PC-3 (cell line): ENCODE measurements at regions not wholly inside any gene's neighbourhood (a gene's known extent, or its start where the extent isn't known, plus 50 kb on each side); places are given as distances from the start of the nearest gene placed in this dataset.
A peak's percentile ranks its signal among the peaks of the same experiment; 100 is the strongest.
"Not testable (repeated sequence)": the region's sequence is repeated elsewhere in the genome, so short reads cannot be mapped to it uniquely, and the experiment has no call there.

Source experiments
- ATAC-seq: fragments of 200-7000 bp; cut with Tn5 transposase; 2 replicates; pipeline ENCODE4 v1.9.1; 2020; ENCODE audit warnings: mild to moderate bottlenecking, moderate library complexity
- BruUV-seq: library from RNA; stranded (reverse); fragments of 400-500 nt; replicated peaks from 2 replicates; lab custom pipeline; 2021; lab: Mats Ljungman, UMichigan
- CTCF ChIA-PET: fragments of 300-600 bp; sonication (Branson Sonifier 250); formaldehyde crosslinking; loops from one replicate; lab custom pipeline; 2022; ENCODE audit warnings: antibody characterized with exemption; lab: Charles Lee
- POLR2A ChIA-PET: fragments of 300-600 bp; sonication (Branson Sonifier 250); formaldehyde crosslinking; loops from one replicate; lab custom pipeline; 2022; ENCODE audit warnings: antibody characterized with exemption; ENCODE audit not compliant: unreplicated experiment; lab: Charles Lee
- DNase-seq: peaks from one replicate; pipeline ENCODE4 v3.0.0-alpha.2; 2015
- H2AFZ ChIP-seq: fragments of 300-600 bp; sonication (generic); 2 replicates; pipeline ENCODE4 v1.6.0; 2016; ENCODE audit warnings: antibody characterized with exemption, low read length
- H3F3A ChIP-seq: fragments of 300-600 bp; sonication (generic); one replicate; pipeline ENCODE4 v1.6.0; 2017; ENCODE audit warnings: antibody characterized with exemption, low read length, control low read depth, mild to moderate bottlenecking; ENCODE audit not compliant: unreplicated experiment
- H3K27ac ChIP-seq: fragments of 300-600 bp; sonication (generic); 2 replicates; pipeline ENCODE4 v1.5.1; 2016; ENCODE audit warnings: mild to moderate bottlenecking, low read length
- H3K27me3 ChIP-seq: fragments of 300-600 bp; sonication (generic); 2 replicates; pipeline ENCODE4 v1.6.1; 2016; ENCODE audit warnings: low read length, mixed read lengths
- H3K36me3 ChIP-seq: fragments of 300-600 bp; sonication (generic); 2 replicates; pipeline ENCODE4 v1.6.1; 2016; ENCODE audit warnings: low read depth, mixed run types, low read length, mixed read lengths
- H3K4me1 ChIP-seq: fragments of 300-600 bp; sonication (generic); 2 replicates; pipeline ENCODE4 v1.5.1; 2016; ENCODE audit warnings: low read length; ENCODE audit not compliant: insufficient read depth
- H3K4me2 ChIP-seq: fragments of 300-600 bp; sonication (generic); 2 replicates; pipeline ENCODE4 v1.6.0; 2016; ENCODE audit warnings: low read length
- H3K4me3 ChIP-seq: fragments of 300-600 bp; sonication (generic); 2 replicates; pipeline ENCODE4 v1.5.1; 2016; ENCODE audit warnings: mild to moderate bottlenecking, low read length, mixed read lengths
- H3K79me2 ChIP-seq: fragments of 300-600 bp; sonication (generic); 2 replicates; pipeline ENCODE4 v1.6.1; 2017; ENCODE audit warnings: low read length, mixed read lengths
- H3K9ac ChIP-seq: fragments of 300-600 bp; sonication (generic); 2 replicates; pipeline ENCODE4 v1.6.0; 2016; ENCODE audit warnings: mild to moderate bottlenecking, low read length
- H3K9me2 ChIP-seq: fragments of 300-600 bp; sonication (generic); replicated peaks from 2 replicates; pipeline ENCODE4 v1.6.1; 2016; ENCODE audit warnings: mixed run types, low read length, mixed read lengths
- H3K9me3 ChIP-seq: fragments of 300-600 bp; sonication (generic); 2 replicates; pipeline ENCODE4 v1.6.1; 2016; ENCODE audit warnings: low read length, mixed read lengths
- H4K20me1 ChIP-seq: fragments of 300-600 bp; sonication (generic); 2 replicates; pipeline ENCODE4 v1.6.1; 2016; ENCODE audit warnings: low read length, mixed read lengths
- intact Hi-C: fragments of 100-400 bp; cut with micrococcal nuclease; formaldehyde crosslinking; loops from 2 replicates; pipeline ENCODE4 v1.9.0; 2023

- not testable (repeated sequence) for H4K20me1 ChIP-seq
Observed at GRCh38 chr9:42534325-42534983, 351.0 kb downstream of the SPATA31A6 start.

GRCh38 chr9:42534984-42535325 is 351.5 kb downstream of the SPATA31A6 start:
- POLR2A ChIA-PET, H3K79me2 ChIP-seq, H4K20me1 ChIP-seq, intact Hi-C loops, H3K9me3 ChIP-seq, H3K9me2 ChIP-seq, H3K4me1 ChIP-seq, H3K27ac ChIP-seq, H3K4me3 ChIP-seq, CTCF ChIA-PET, BruUV-seq, H3F3A ChIP-seq, H3K9ac ChIP-seq, ATAC-seq, H3K36me3 ChIP-seq, H3K27me3 ChIP-seq, H3K4me2 ChIP-seq, H2AFZ ChIP-seq: not testable (repeated sequence)
- peak; percentile 1 for DNase-seq

More at GRCh38 chr9:42534325-42534983, 351.0 kb downstream of the SPATA31A6 start:
- H3K27ac ChIP-seq, H3K4me1 ChIP-seq, H3K4me3 ChIP-seq, H3K9ac ChIP-seq, H3K36me3 ChIP-seq, BruUV-seq, H3K27me3 ChIP-seq, H3K9me3 ChIP-seq, H3K4me2 ChIP-seq, intact Hi-C loops, H3F3A ChIP-seq, POLR2A ChIA-PET, ATAC-seq, H3K9me2 ChIP-seq, H3K79me2 ChIP-seq, H2AFZ ChIP-seq, CTCF ChIA-PET: not testable (repeated sequence)
- DNase-seq, result peak; percentile 0

DNA sequence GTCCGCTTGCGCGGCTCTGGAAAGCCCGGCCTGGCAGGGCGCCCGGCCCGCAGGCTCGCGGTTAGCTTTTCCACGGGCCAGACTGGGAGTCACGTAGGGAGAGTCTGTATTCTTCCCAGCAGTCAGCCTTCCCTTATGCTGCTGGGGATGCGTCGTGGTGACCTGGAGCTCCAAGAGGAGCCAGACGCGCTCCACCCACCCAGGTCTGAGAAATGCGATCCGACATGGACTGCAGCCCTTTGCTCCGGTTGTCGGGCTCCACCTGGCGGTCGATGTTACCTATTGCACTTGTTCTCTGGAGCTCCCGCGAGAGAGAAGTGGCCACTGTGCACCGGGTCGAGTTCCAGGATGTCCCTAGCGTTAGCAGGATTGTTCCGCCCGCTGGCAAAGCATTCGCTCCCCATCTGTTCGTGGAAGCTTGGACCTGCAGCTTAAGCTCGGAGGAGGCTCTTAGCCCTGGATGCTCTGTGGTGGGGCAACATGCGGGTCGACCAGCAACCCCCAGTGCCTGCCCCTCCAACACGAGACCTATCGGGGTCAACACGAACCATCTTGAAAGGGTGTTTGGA is 367.4 kb downstream of the SPATA31A6 start:
- H2AFZ ChIP-seq, H3F3A ChIP-seq, H3K9me3 ChIP-seq, H3K4me1 ChIP-seq, H3K27ac ChIP-seq, H3K27me3 ChIP-seq, DNase-seq, H3K4me3 ChIP-seq, H3K36me3 ChIP-seq, H3K9me2 ChIP-seq, intact Hi-C loops, H4K20me1 ChIP-seq, H3K9ac ChIP-seq, H3K4me2 ChIP-seq, H3K79me2 ChIP-seq, BruUV-seq, POLR2A ChIA-PET, CTCF ChIA-PET: not testable (repeated sequence)
- ATAC-seq, result peak; percentile 87

- BruUV-seq, intact Hi-C loops, ATAC-seq: not testable (repeated sequence)
Observed at GRCh38 chr9:42568530-42568929, 385.1 kb downstream of the SPATA31A6 start.

GRCh38 chr9:42568942-42569556 is 385.6 kb downstream of the SPATA31A6 start:
- H3K9me2 ChIP-seq, POLR2A ChIA-PET, H3K27me3 ChIP-seq, BruUV-seq, DNase-seq, H3K4me2 ChIP-seq, H3K9me3 ChIP-seq, H3K79me2 ChIP-seq, H3K4me1 ChIP-seq, CTCF ChIA-PET, ATAC-seq, intact Hi-C loops, H4K20me1 ChIP-seq, H3K9ac ChIP-seq, H3K27ac ChIP-seq, H2AFZ ChIP-seq, H3F3A ChIP-seq, H3K36me3 ChIP-seq, H3K4me3 ChIP-seq: not testable (repeated sequence)

More at GRCh38 chr9:42568530-42568929, 385.1 kb downstream of the SPATA31A6 start:
- H3K9ac ChIP-seq, H3K79me2 ChIP-seq, H3K4me1 ChIP-seq, H2AFZ ChIP-seq, H3K27ac ChIP-seq, POLR2A ChIA-PET, H3K9me3 ChIP-seq, H4K20me1 ChIP-seq, H3K36me3 ChIP-seq, H3K4me2 ChIP-seq, H3K4me3 ChIP-seq, H3K27me3 ChIP-seq, DNase-seq, CTCF ChIA-PET, H3F3A ChIP-seq, H3K9me2 ChIP-seq: not testable (repeated sequence)

- H2AFZ ChIP-seq, POLR2A ChIA-PET, BruUV-seq, H3K4me1 ChIP-seq, H4K20me1 ChIP-seq, H3K27me3 ChIP-seq, CTCF ChIA-PET, H3K36me3 ChIP-seq, H3K27ac ChIP-seq, H3K4me3 ChIP-seq, H3K9ac ChIP-seq, intact Hi-C loops, DNase-seq, H3K4me2 ChIP-seq, H3F3A ChIP-seq, H3K79me2 ChIP-seq, H3K9me2 ChIP-seq, H3K9me3 ChIP-seq, ATAC-seq: not testable (repeated sequence)
Observed at GRCh38 chr9:42577851-42578250, 394.4 kb downstream of the SPATA31A6 start.
